HL-60/S4 treated with retinoic acid at 250 ng/mL for 4 days and 3 days (cell line): ENCODE measurements at regions not wholly inside any gene's neighbourhood (a gene's known extent, or its start where the extent isn't known, plus 50 kb on each side); places are given as distances from the start of the nearest gene placed in this dataset.
"Not testable (repeated sequence)": the region's sequence is repeated elsewhere in the genome, so short reads cannot be mapped to it uniquely, and the experiment has no call there.

ENCODE experiments used
- in situ Hi-C: fragments of 300-500 bp; cut with MboI; formaldehyde crosslinking; loops from 2 replicates; pipeline ENCODE4 v1.7.0; 2022; ENCODE audit warnings: low sequenced_read_pairs

- in situ Hi-C loops, result no loop called here
Observed at GRCh38 chr7:113321201-113321600, 202.8 kb upstream of the SMIM30 start.

DNA sequence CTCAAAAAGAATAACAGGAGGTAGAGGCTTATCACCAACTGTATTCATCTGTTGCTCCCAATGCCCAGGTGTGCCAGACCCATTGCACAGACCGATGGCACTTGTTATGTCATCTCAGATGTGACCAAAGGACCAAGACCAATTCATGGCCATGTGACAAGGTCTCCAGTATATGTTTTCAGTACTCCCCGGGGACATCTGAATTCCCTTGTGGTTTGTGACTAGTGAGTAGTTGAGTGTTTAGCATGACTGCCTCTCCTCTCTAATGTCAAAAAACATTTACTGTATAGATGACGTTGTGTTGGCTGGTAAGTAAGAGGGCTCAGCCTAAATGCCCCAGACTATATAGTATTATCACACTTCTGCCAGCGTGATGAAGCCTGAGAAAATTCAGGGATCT is 202.1 kb upstream of the SMIM30 start:
- in situ Hi-C loops, result no loop called here

DNA sequence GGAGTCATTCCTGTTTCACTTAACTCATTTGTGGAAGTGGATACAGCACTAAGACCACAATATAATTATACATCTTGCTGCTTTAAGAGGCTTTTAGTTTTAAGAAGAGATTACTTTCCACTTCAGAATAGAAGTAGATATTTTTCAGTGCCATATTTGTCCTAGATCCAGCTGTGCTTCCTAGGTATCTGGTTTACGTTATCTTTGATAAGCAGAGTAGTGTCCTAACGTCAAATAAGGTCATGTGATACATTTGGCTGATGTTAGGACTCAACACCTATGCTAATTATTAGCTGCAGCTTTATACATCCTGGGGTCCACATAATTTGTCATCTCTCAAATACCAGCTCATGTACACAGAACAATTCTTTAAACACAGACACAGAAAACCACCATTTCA is 196.2 kb upstream of the SMIM30 start:
- in situ Hi-C loops, result no loop called here

DNA sequence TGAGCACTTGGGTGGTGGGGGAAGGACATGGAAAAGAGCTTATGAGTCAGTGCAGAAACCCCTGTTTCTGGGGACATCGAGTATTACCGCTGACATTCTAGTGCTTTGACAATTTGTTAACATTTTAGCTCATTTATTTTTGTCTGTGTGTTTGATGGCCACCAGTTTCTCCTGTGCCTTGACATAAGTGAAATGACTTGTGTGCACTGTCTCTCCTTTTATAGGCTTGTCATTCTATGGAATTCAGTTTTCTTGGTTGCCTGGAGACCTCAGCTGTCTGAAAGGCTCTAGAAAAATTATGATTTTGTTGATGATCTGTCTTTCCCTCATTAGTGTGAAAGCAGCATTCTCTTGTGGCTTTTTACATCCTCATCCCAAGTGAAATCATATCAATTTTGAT is 190.0 kb upstream of the SMIM30 start:
- in situ Hi-C loops, result no loop called here

DNA sequence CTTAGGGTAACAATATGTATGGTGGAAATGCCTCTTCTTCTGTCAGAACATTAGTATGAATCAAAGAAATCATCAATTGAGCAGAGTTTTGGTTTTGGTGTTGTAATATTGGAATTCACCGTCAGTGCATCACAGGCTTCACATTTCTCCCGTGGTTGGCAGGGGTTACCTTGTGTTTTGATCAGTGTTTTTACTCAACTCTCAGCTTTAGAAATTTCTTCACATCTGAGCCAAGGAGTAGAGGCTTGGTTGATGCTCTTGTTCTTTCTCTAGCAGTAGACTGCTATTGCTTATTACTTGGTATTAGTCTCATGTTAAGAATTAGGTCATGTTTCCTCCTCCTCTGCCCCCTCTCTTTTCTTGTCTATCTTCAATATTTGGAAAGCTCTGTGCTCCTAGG is 188.8 kb upstream of the SMIM30 start:
- in situ Hi-C loops, result no loop called here

DNA sequence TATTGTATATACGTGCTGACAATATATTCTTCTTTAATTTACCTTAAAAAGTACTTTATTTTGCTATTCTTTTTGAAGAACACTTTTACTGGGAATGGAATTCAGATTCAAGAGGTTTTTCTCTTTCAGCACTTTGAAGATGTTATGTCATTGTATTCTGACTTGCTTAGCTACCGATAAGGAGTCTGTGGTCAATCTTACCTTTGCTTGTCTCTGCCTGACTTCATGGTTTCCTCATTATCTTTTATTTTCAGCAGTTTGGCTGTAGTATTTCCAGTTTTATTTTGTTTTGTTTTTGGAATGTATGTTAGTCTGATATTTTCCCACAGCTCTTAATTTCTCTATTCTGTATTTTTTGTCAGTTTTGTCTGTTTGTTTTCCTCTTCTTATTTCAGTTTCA is 187.9 kb upstream of the SMIM30 start:
- in situ Hi-C loops, result no loop called here

GRCh38 chr7:113304104-113304503 is 185.8 kb upstream of the SMIM30 start:
- in situ Hi-C loops, result no loop called here

DNA sequence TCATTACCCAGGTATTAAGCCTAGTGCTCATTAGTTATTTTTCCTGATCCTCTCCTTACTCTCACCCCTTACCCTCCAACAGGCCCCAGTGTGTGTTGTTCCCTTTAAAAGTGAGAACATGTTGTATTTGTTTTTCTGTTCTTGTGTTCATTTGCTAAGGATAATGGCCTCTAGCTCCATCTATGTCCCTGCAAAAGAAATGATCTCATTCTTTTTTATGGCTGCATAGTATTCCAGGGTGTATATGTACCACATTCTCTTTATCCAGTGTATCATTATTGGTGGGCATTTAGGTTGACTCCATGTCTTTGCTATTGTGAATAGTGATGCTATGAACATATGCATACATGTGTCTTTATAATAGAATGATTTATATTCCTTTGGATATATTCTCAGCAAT is 185.0 kb upstream of the SMIM30 start:
- in situ Hi-C loops, result not testable (repeated sequence)

GRCh38 chr7:113301983-113302382 is 183.6 kb upstream of the SMIM30 start:
- in situ Hi-C loops, result no loop called here

- in situ Hi-C loops, result no loop called here
Observed at GRCh38 chr7:113301141-113301540, 182.8 kb upstream of the SMIM30 start.

- in situ Hi-C loops, result loop anchor here (25.0 kb wide), 1 partner anchor 287 kb away; no protein-coding TSS in a partner anchor
Observed at GRCh38 chr7:113299748-113300147, 181.4 kb upstream of the SMIM30 start.

GRCh38 chr7:113298501-113298900 is 180.1 kb upstream of the SMIM30 start:
- in situ Hi-C loops, result loop anchor here (25.0 kb wide), 1 partner anchor 286 kb away; no protein-coding TSS in a partner anchor

DNA sequence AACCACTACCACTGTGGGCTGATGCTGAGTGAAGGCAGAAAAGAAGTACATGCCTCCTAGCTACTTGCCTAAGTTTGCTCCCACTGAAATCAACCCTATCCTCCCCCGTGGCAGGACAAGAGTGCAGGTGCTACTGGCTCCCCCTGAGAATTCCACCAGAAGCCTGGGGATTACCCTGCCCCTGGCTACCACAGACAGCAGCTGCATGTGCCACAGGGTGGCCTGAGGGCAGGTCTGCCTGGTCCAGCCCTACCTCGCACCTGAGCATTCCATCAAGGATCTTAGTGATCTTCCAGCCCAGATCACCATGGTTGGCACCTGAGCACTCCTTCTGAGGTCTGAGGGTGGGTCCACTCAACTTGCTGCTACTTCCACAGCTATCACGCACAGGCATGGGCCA is 176.4 kb upstream of the SMIM30 start:
- in situ Hi-C loops, result loop anchor here (25.0 kb wide), 1 partner anchor 282 kb away; no protein-coding TSS in a partner anchor

DNA sequence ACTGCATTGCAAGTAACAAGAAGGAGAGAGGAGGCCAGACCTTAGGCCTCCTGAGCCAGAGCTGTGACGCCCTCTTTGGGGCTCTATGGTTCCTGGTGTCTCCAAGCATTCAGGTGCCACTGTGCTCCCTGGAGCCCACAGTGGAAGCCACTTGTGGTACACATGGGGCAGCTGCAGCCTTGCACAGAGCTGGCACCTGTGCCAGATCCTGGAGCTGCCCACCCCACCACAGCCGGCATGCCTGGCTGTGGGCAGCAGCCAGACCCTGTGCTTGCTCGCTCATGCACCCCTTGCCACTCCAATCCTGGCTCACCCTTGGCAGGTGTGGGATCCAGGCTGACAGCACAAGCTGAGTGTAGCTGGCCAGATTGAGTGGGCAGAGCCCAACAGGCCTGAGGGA is 173.8 kb upstream of the SMIM30 start:
- in situ Hi-C loops, result loop anchor here (25.0 kb wide), 1 partner anchor 280 kb away; no protein-coding TSS in a partner anchor

GRCh38 chr7:113291058-113291457 is 172.7 kb upstream of the SMIM30 start:
- in situ Hi-C loops, result loop anchor here (25.0 kb wide), 1 partner anchor 279 kb away; no protein-coding TSS in a partner anchor

DNA sequence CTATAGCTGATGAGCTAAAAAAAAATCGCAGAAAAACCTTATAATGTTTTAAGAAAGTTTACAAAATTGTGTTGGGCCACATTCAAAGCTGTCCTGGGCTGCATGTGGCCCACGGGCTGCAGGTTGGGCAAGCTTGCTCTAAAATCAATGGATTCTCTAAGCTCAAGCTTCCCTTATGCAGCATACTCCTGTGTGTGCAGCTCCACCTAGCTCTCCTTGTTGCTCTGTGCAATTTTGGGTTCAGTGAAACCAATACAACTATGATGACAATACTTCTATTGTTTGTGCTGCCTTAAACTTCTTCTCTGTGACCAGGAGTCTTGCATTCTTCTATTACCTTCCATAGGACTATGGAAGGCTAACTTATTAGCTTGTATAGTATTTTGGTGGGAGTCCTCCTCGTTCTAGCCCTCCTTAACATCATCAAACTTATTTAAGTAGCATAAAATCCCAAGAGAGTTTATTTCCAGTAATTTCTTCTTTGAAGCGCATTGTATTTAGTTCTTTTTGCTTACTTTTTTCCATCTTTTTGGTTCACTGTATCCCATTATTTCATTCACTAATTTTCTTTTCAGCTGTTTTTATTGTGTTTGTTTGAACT is 170.9 kb upstream of the SMIM30 start:
- in situ Hi-C loops, result loop anchor here (25.0 kb wide), 1 partner anchor 277 kb away; no protein-coding TSS in a partner anchor

GRCh38 chr7:113285411-113285810 is 167.1 kb upstream of the SMIM30 start:
- in situ Hi-C loops, result loop anchor here (25.0 kb wide), 1 partner anchor 273 kb away; no protein-coding TSS in a partner anchor

DNA sequence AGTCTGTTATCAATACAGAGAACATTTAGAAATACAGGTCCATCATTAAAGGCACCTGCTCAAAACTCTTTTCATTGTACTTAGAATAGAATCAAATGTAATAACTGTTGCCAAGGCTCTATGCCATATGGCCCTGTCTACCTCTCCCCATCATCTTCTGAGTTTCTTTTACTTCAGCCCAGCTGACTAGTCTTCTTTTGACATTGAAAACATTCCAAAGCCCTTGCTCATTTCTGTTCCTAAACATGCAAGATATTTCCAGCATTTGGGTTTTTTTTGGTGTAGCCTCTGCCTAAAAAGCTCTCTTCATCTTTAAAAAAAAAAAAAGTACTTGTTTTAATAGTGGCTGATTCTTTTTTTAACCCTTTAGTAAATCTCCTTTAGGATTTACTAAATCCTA is 165.5 kb upstream of the SMIM30 start:
- in situ Hi-C loops, result loop anchor here (25.0 kb wide), 1 partner anchor 272 kb away; no protein-coding TSS in a partner anchor

DNA sequence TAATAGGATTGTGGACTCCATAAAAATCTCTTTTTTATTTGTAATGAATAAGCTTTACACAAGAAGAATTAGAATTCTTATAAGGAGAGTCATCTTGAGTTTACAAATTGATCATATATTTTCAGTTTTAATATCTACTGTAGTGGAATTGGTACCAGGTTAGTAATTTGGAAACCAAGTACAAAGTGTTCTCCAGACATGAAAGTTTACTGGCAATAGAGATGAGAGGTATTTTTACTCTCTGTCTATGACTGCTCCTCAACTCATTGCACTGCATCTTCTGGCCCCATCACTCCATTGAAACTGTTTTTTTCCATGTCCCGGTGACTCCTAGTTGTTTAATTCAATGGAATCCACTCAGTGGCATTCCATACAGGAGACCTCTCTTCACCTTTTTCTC is 164.5 kb upstream of the SMIM30 start:
- in situ Hi-C loops, result loop anchor here (25.0 kb wide), 1 partner anchor 271 kb away; no protein-coding TSS in a partner anchor

DNA sequence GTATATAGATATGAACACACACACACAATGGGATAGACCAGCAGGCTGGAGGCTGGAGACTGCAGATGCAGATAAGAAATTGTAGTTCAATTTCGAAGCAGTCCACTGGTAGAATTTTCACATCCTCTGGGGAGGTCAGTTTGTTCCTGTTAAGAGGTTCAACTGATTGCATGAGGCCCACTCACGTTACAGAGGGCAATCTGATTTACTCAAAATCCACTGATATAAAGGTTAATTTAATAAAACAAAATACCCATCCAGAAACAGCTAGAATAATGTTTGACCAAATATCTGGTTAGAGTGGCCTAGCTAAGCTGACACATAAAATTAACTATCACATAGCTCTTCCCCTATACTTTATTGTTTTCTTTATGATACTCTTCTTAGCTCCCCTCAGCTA is 162.9 kb upstream of the SMIM30 start:
- in situ Hi-C loops, result loop anchor here (25.0 kb wide), 1 partner anchor 269 kb away; no protein-coding TSS in a partner anchor

DNA sequence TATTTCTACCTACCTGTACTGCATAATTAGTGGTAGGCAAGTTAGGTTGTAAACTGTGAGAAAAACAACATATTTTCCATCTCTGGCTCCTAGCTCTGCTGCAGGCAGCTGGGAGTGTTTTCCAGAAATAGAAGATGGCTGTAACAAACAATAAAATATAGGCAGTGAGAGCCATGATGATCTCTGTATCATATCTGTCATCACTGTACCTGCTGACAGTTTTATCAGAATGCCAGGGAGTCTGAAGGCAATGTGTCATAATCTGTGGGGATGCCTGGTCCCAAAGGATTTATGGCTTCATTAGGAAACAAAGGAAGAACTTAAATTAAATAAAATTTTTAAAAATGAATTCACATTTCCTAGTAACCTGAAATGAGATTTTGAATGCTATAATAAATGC is 160.9 kb upstream of the SMIM30 start:
- in situ Hi-C loops, result loop anchor here (25.0 kb wide), 1 partner anchor 267 kb away; no protein-coding TSS in a partner anchor

DNA sequence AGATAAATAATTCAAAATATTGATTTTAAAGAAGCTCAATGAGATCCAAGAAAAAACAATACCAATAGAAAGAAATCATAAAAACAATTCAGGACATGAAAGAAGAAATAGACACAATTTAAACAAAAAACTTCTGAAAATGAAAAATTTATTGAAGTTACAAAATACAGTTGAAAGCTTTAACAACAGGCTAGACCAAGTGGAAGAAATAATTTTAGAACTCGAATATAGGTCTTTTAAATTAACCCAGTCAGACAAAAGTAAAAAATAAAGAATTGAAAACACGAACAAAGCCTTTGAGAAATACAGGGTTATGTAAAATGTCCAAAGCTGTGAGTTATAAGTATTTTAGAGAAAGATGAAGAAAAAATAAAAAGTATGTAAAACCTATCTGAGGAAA is 152.4 kb upstream of the SMIM30 start:
- in situ Hi-C loops, result no loop called here

DNA sequence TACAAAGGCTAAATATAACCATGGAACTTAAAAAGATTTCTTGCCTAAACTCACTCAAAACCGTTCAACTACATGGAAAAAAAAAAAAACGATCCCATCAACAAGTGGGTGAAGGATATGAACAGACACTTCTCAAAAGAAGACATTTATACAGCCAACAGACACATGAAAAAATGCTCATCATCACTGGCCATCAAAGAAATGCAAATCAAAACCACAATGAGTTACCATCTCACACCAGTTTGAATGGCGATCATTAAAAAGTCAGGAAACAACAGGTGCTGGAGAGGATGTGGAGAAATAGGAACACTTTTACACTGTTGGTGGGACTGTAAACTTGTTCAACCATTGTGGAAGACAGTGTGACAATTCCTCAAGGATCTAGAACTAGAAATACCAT is 151.2 kb upstream of the SMIM30 start:
- in situ Hi-C loops, result not testable (repeated sequence)
